AG04450 (cell line): ENCODE measurements at regions not wholly inside any gene's neighbourhood (a gene's known extent, or its start where the extent isn't known, plus 50 kb on each side); places are given as distances from the start of the nearest gene placed in this dataset.

Source experiments
- CTCF ChIA-PET: fragments of 300-600, 350-600 bp; formaldehyde crosslinking; extraction: SDS; loops from one replicate; lab custom pipeline; 2022; ENCODE audit warnings: antibody characterized with exemption, inconsistent platforms; lab: Charles Lee
- POLR2A ChIA-PET: fragments of 350-600 bp; formaldehyde crosslinking; extraction: SDS; loops from one replicate; lab custom pipeline; 2021; ENCODE audit warnings: antibody characterized with exemption, inconsistent platforms; lab: Yijun Ruan, JAX
- DNase-seq: peaks from one replicate; pipeline ENCODE4 v3.0.0-alpha.2; 2011; ENCODE audit warnings: low read depth, low spot score
- H3K27ac ChIP-seq: one replicate; pipeline ENCODE4 v1.5.1; 2012; ENCODE audit warnings: low read depth, low read length, control low read depth
- H3K27me3 ChIP-seq: one replicate; pipeline ENCODE4 v1.6.0; 2012; ENCODE audit warnings: low read length; ENCODE audit not compliant: control insufficient read depth, insufficient read depth
- H3K4me3 ChIP-seq: 2 replicates; pipeline ENCODE4 v1.5.1; 2011; ENCODE audit warnings: mild to moderate bottlenecking, low read depth, low read length, control low read depth
- H3K9me3 ChIP-seq: 2 replicates; pipeline ENCODE4 v1.5.1; 2012; ENCODE audit warnings: low read length; ENCODE audit not compliant: control insufficient read depth, insufficient read depth
- TF ChIP-seq, protein P1 (sequence below): IDR thresholded peaks from 2 replicates; pipeline ENCODE4 v1.5.1; 2011; ENCODE audit warnings: low read depth, low read length, control low read depth, inconsistent platforms

DNA sequence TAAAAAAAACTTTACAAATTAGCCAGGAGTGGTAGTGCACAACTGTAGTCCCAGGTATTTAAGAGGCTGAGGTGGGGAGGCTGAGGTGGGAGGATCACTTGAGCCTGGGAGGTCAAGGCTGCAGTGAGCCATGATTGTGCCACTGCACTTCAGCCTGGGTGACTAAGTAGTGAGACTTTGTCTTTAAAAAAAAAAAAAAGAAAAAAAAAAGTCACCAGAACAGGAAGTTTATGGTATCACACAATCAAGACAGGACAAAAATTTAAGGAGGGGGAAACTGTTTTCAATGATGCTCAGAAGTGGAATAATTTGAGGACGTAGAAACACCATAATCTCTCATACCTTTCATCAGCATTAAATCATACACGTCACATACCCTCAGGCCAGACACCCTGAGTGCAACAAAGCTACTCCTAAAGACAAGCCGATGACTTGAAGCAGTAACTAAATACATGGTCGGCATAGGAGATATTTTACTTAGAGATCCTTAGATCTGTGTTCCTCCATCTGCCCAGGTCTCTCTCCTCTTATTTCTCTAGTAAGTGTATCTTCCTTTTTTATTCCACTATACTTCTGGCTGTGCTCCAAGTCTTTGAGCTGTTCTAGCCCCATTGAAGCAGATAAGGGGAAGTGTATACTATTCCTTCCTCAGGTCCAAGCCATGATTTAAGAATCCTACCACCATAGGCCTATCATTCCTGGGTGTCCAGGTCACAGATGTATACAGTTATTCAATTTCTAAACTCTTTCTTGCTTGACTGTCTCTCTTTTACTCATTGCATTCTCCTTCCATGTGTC, 91.3 kb upstream of the APC start:
- CTCF ChIA-PET, result no interaction called here
- peaks cover 2% of the 10 kb centered on the region for H3K27me3 ChIP-seq

DNA sequence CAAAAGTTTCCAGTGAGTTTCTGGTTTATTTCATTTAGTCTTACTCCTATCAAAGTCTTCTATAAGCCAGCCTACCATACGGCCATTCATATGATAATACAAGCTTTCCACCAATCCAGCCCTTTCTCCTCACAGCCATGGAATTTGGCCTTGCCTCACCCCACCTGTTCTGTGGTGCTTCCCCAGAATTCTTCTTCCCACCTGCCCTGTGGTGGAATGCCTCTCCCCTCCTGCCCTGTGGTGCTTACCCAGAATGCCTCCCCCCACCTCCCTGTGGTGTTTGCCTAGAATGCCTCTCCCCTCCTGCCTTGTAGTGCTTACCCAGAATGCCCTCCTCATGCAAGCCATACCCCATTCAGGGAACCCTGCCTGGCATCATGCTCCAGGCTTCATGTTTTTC, 90.3 kb upstream of the APC start:
- CTCF ChIA-PET, result no interaction called here
- no peak for DNase-seq
- POLR2A ChIA-PET, result no interaction called here
- Histone ChIP-seq H3K4me3 (no peak overlapping the region), H3K9me3 (no peaks in the 10 kb centered on the region), H3K27ac (no peak overlapping the region), H3K27me3 (peaks cover 2% of the 10 kb centered on the region)
- TF ChIP-seq, protein P1, sequence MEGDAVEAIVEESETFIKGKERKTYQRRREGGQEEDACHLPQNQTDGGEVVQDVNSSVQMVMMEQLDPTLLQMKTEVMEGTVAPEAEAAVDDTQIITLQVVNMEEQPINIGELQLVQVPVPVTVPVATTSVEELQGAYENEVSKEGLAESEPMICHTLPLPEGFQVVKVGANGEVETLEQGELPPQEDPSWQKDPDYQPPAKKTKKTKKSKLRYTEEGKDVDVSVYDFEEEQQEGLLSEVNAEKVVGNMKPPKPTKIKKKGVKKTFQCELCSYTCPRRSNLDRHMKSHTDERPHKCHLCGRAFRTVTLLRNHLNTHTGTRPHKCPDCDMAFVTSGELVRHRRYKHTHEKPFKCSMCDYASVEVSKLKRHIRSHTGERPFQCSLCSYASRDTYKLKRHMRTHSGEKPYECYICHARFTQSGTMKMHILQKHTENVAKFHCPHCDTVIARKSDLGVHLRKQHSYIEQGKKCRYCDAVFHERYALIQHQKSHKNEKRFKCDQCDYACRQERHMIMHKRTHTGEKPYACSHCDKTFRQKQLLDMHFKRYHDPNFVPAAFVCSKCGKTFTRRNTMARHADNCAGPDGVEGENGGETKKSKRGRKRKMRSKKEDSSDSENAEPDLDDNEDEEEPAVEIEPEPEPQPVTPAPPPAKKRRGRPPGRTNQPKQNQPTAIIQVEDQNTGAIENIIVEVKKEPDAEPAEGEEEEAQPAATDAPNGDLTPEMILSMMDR, result no peak

More for the DNA sequence above, 91.3 kb upstream of the APC start:
- H3K4me3 ChIP-seq, result no peak overlapping the region
- no peak overlapping the region for H3K27ac ChIP-seq
- H3K9me3 ChIP-seq, result no peaks in the 10 kb centered on the region
- POLR2A ChIA-PET, result no interaction called here
- TF ChIP-seq, protein P1, result no peak
- no peak for DNase-seq

DNA sequence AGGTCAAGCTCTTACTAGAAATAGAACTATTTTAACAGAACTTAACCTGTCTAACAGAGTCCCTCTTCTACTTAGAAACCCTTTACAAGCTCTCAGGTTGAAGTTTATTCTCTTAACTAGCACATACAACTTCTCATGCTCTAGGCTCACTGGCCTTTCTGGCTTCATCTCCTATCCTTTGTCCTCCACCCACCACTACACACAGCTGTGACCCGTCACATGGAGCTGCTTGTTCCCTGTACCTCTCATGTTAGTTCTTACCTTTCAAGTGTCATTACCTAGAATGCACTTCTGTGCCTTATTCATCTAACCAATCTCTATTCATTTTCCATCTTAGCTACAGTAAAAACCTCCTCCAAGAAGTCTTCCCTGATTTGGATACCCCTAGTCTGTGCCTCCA, 89.4 kb upstream of the APC start:
- no peak overlapping the region for H3K27ac ChIP-seq
- H3K4me3 ChIP-seq, result no peak overlapping the region
- TF ChIP-seq, protein P1, result no peak
- H3K9me3 ChIP-seq, result no peaks in the 10 kb centered on the region
- ChIA-PET POLR2A (no interaction called here), CTCF (interaction anchor here (1.8 kb wide), 1 partner anchor 109 kb away, joined by 5 read pairs; no protein-coding TSS in a partner anchor)
- DNase-seq, result no peak
- peaks cover 2% of the 10 kb centered on the region for H3K27me3 ChIP-seq

DNA sequence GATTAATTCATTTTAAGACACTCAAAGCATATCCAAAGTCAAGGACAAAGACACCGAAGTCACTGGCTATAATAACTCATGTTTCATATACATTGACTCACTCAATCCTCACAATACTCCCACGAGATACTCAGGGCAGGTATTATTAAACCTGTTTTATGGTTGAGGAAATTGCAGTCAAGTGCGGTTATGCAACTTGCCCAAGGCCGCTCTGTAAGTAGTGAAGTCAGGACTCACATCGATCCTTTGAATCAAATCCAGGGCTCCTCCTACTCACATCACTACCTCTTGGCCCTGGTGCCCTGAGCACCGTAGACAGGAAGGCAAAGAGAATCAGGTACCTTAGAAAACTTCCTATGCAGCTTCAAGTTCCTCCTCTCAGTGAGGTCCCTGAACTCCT, 87.8 kb upstream of the APC start:
- ChIA-PET CTCF (interaction anchor here (1.8 kb wide), 1 partner anchor 107 kb away, joined by 5 read pairs; no protein-coding TSS in a partner anchor), POLR2A (no interaction called here)
- no peak for DNase-seq
- Histone ChIP-seq H3K27ac (no peak overlapping the region), H3K27me3 (no peaks in the 10 kb centered on the region), H3K9me3 (no peaks in the 10 kb centered on the region), H3K4me3 (no peak overlapping the region)
- TF ChIP-seq, protein P1, result no peak

DNA sequence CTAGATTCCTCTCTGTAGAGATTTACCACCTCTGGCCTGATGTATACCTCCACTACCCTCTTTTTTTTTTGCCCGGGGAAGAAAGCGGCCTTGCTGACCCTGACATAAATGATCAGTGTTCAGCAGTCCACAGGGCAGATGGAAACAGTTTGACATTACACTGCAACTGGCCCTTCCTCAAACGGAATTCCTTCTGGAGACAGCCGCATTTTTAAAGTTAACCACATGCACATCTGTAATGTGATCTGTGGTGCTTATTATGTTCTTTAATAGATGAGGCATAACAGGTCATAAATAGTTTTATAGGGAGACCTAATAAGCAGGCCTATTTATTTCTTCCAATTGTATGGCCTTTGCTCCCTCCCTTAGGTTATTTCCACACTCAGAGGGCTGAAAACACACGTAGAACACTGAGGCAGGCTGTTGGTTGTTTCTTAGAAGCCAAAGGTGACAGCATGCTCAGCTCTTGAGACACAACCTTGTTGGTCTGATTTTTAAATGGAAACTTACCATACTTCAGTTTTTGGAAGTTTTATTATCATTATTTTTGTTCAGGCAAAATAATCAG, 84.0 kb upstream of the APC start:
- H3K27ac ChIP-seq, result no peak overlapping the region
- H3K4me3 ChIP-seq, result no peak overlapping the region
- no peaks in the 10 kb centered on the region for H3K9me3 ChIP-seq
- POLR2A ChIA-PET, result no interaction called here
- no peaks in the 10 kb centered on the region for H3K27me3 ChIP-seq
- TF ChIP-seq, protein P1, result no peak
- CTCF ChIA-PET, result no interaction called here
- no peak for DNase-seq
